Fibroblast of pulmonary artery (primary cell): ENCODE measurements at regions not wholly inside any gene's neighbourhood (a gene's known extent, or its start where the extent isn't known, plus 50 kb on each side); places are given as distances from the start of the nearest gene placed in this dataset.

ENCODE experiments used
- DNase-seq: peaks from one replicate; pipeline ENCODE4 v3.0.0-alpha.2; 2010; ENCODE audit warnings: low read depth
- H3K4me3 ChIP-seq: replicated peaks from 2 replicates; pipeline ENCODE4 v1.5.1; 2011; ENCODE audit warnings: low read depth, mild to moderate bottlenecking, control low read depth, low read length, moderate library complexity
- CTCF ChIP-seq: IDR thresholded peaks from 2 replicates; pipeline ENCODE4 v1.5.1; 2011; ENCODE audit warnings: mild to moderate bottlenecking, control low read depth, low read length, inconsistent platforms; ENCODE audit errors: missing control alignments

GRCh38 chr6:141498977-141499376, 633.7 kb upstream of the GJE1 start:
- no peak for DNase-seq
- no peak overlapping the region for H3K4me3 ChIP-seq
- no peak for TF ChIP-seq CTCF

- no peak overlapping the region for H3K4me3 ChIP-seq
- TF ChIP-seq CTCF = no peak
- DNase-seq = no peak
Measured at GRCh38 chr6:141492521-141493284, 640.0 kb upstream of the GJE1 start.

GRCh38 chr6:141491684-141492083, 641.0 kb upstream of the GJE1 start:
- DNase-seq = no peak
- no peak overlapping the region for H3K4me3 ChIP-seq
- no peak for TF ChIP-seq CTCF

GRCh38 chr6:141490982-141491381, 641.7 kb upstream of the GJE1 start:
- no peak overlapping the region for H3K4me3 ChIP-seq
- TF ChIP-seq CTCF = no peak

GRCh38 chr6:141488488-141488887, 644.2 kb upstream of the GJE1 start:
- DNase-seq = peak; percentile 39
- no peak for TF ChIP-seq CTCF
- H3K4me3 ChIP-seq = no peak overlapping the region

More at GRCh38 chr6:141490982-141491381, 641.7 kb upstream of the GJE1 start:
- no peak for DNase-seq

GRCh38 chr6:141486942-141487341, 645.8 kb upstream of the GJE1 start:
- H3K4me3 ChIP-seq = no peak overlapping the region
- TF ChIP-seq CTCF = no peak
- no peak for DNase-seq

GRCh38 chr6:141484711-141485110, 648.0 kb upstream of the GJE1 start:
- H3K4me3 ChIP-seq = no peak overlapping the region
- no peak for TF ChIP-seq CTCF
- DNase-seq = no peak
